GM12872 (cell line): ENCODE measurements at regions not wholly inside any gene's neighbourhood (a gene's known extent, or its start where the extent isn't known, plus 50 kb on each side); places are given as distances from the start of the nearest gene placed in this dataset.

Experiments
- TF ChIP-seq, protein P1 (sequence below): IDR thresholded peaks from 3 replicates; pipeline ENCODE4 v1.5.1; 2011; ENCODE audit warnings: low read depth, mild to moderate bottlenecking, low read length, moderate library complexity; ENCODE audit not compliant: insufficient read depth

DNA sequence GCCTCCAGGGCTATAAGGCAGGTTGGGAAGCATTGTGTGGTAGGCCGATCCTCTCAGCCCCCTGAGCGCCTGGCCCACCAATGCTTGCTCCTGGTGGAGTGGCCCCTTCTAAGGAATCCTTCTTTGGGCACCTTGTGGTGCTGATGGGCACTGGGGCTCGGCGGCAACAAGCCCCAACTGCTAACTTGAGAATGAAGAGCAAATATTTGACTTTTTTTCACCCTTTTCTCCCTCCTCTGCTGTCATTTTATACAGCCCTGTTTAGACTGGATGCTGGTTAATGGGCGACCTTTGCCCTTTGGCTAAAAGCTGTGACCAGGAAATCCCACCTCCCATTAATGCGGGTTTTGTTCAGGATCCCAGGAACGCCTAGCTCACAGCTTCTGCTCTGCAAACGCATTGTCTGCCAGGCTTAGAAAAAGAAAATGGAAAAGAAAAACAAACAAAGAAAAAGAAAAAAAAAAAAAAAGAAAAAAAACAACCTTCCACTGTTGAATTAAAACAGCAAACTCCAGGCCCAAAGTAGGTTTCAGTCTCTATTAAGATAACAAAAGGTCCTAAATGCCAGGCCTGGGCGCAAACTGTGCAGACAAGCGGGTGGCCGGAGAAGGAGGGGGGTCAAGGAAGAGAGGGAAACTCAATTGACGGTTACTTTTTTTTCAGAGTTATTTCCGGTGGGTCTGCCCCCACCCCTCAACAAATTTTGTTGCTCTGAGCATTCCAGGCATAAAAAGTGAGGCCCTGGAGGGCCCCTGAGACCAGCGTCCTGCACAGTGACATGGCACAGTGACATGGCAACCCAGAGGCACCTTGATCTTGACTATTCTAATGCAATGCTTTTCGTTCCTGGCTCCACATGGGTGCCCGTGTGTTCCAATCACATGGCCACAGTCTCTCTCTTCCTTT lies 301.4 kb downstream of the MAF start:
- TF ChIP-seq, protein P1, sequence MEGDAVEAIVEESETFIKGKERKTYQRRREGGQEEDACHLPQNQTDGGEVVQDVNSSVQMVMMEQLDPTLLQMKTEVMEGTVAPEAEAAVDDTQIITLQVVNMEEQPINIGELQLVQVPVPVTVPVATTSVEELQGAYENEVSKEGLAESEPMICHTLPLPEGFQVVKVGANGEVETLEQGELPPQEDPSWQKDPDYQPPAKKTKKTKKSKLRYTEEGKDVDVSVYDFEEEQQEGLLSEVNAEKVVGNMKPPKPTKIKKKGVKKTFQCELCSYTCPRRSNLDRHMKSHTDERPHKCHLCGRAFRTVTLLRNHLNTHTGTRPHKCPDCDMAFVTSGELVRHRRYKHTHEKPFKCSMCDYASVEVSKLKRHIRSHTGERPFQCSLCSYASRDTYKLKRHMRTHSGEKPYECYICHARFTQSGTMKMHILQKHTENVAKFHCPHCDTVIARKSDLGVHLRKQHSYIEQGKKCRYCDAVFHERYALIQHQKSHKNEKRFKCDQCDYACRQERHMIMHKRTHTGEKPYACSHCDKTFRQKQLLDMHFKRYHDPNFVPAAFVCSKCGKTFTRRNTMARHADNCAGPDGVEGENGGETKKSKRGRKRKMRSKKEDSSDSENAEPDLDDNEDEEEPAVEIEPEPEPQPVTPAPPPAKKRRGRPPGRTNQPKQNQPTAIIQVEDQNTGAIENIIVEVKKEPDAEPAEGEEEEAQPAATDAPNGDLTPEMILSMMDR = no peak

DNA sequence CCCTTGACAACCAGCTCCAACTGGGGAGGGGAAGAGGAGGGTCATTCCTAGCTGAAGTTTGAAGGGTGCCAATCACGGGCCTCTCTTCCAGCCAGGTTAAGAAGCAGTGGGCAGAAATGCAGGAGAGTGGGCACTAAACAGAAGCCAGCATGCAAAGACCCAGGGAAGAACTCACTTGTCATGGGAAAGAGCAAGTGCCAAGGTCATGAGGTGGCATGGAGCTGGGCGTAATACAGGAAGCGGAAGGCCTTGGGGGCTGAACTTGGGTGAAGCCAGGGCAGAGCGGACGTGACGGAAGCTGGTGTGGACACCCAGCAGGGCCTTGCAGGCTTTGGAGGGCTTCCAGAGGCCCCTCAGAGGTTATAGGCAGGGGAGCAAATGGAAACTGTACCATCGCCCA lies 302.1 kb downstream of the MAF start:
- TF ChIP-seq, protein P1 = no peak

DNA sequence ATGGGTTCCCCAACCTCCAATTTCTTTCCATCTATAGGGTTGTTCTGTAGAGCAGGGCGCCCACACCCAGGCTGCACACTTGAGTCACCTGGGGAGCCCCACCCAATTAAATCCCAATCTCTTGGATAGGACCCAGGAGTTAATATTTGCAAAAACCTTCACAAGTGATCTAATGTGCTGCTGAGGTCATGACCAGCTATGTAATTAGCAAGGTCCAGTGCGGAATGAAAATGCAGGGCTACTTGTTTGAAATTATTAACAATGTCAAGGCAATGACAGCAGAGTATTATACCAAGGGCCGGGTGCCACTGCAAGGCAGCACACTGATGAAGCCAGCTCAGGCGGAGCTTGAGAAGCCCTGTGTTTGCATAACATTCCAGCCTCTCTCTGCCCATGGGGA lies 302.7 kb downstream of the MAF start:
- TF ChIP-seq, protein P1 = no peak

DNA sequence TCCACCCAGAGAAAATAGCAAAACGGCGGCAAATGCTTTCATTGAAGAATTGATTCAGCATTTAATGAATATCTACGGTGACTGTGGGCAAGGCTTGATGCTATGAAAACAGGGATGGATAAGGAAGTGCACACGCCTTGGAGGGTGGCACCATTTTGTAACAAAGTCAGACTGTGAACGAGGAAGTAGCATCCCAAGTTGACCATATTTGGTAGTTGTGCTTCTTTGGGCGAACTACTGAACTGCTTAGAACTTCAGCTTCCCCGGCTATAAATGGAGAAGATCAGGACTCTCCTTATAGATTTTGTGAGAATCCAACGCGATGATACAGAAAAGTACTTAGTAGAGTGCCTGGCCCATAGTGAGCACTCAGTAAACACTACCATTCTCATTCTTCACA lies 303.2 kb downstream of the MAF start:
- TF ChIP-seq, protein P1 = no peak

DNA sequence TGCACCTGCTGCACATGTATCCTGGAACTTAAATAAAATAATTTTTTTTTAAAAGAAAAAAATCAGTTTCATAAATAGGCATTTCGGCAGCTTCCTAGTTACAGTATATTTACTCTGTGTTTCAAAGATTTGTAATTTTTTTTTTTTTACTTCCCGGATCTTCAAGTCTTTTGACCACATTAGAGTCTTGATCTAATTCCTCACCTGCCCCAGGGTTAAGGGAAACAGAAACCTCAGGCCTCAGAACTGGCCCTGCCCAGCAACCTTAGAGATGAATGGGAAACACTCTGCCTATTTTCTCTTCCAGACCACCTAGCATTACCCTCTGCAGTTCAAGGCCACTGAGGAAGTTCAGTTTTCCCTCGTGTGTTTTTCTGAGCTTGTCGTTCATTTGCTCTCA lies 304.0 kb downstream of the MAF start:
- TF ChIP-seq, protein P1 = no peak

DNA sequence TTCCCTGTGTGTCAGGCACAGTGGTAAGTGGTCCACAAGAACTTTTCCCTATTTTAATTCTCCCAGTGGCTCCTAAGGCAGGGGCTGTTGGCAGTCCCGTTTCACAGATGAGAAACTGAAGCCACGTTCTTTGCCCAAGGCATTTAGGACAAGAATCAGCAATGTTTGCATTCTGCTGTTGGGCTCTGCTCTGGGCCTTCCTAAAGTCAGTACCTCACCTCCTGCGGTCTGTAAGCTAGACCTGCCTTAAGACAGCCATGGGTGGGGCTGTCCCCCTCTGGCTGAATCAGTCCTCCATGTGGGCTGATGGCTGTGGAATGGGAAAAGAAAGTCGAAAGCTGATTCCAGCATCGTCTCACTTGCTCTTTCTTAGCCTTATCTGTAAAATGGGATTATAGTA lies 304.8 kb downstream of the MAF start:
- TF ChIP-seq, protein P1 = no peak

DNA sequence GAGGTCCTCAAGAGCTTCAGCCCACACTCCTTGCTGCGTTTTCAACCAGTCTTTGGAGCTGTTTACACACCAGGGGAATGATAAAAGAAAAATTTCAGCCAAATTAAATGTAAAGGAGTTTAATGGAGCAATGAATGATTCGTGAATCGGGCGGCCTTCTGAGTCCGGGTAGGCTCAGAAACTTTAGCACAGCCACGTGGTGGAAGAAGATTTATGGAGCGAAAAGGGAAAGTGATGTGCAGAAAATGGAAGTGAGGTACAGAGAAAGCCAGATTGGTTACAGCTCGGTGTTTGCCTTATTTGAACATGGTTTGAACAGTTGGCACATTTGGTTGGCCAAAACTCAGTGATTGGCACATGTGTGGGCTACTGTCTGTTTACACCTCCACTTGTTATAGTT lies 305.4 kb downstream of the MAF start:
- TF ChIP-seq, protein P1 = no peak
